ENCODE measurements at regions not wholly inside any gene's neighbourhood (a gene's known extent, or its start where the extent isn't known, plus 50 kb on each side); places are given as distances from the start of the nearest gene placed in this dataset.

DNA sequence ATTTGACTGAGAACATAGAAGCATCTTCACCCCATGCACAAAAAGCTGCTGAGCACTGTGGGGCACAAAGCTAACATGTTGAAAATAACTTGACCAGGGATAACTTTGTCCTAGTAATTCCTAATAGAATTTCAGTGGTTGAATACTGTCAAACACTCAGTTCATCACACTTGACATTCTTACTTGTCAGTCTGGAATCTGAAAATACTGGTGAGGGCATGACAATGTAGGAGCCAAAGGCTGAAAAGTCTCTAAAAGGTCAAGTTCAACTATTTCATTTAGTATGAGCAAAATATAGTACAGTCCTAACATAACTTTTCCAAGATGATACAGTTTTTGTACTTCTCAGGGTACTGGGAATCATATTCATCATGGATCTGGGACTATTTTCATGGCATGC, 504.4 kb upstream of the LMO3 start:
- DNase-seq: no peak
- Histone ChIP-seq H3K4me3 (no peak overlapping the region), H3K4me1 (no peaks in the 10 kb centered on the region), H3K9me3 (no peaks in the 10 kb centered on the region), H3K27me3 (no peaks in the 10 kb centered on the region), H3K36me3 (no peaks in the 10 kb centered on the region), H3K27ac (no peak overlapping the region)
- intact Hi-C loops (cut with DNase I; ENCODE audit: low total_unique reads): no loop called here
- TF ChIP-seq, protein P1, sequence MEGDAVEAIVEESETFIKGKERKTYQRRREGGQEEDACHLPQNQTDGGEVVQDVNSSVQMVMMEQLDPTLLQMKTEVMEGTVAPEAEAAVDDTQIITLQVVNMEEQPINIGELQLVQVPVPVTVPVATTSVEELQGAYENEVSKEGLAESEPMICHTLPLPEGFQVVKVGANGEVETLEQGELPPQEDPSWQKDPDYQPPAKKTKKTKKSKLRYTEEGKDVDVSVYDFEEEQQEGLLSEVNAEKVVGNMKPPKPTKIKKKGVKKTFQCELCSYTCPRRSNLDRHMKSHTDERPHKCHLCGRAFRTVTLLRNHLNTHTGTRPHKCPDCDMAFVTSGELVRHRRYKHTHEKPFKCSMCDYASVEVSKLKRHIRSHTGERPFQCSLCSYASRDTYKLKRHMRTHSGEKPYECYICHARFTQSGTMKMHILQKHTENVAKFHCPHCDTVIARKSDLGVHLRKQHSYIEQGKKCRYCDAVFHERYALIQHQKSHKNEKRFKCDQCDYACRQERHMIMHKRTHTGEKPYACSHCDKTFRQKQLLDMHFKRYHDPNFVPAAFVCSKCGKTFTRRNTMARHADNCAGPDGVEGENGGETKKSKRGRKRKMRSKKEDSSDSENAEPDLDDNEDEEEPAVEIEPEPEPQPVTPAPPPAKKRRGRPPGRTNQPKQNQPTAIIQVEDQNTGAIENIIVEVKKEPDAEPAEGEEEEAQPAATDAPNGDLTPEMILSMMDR (IDR thresholded peaks at IDR 0.05): no peak

DNA sequence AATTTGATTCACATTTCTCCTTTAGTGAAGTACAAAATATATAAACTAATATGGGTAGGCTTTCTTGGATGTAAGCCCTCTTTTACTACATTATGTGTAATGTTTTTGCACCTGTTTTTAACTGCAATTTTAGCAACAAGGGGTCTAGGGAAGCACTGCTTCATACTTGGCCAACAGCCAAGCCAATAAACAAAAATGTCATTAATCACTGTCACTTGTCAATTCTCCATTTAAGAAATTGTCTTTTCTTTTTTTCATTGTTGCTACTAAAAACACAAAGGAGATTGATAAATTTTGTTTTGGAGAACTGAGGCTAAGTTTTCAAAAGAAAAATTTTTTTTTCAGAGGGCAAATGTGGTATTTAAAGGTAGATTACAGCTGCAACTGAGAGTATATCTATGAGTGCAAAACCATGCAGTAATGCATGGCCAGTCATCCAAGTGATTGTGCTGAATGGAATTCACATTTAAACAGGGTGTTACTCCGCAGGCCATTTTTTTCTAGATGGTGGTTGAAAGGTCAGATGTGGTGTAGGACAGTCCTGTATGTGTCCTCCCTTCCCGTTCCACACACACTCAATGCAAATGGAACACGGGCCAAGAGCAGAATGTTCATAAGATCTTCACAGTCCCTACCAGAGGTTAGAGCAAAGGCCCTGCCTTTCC, 503.0 kb upstream of the LMO3 start:
- TF ChIP-seq, protein P1 (IDR thresholded peaks at IDR 0.05): no peak
- intact Hi-C loops (cut with DNase I; ENCODE audit: low total_unique reads): no loop called here
- Histone ChIP-seq H3K9me3 (no peaks in the 10 kb centered on the region), H3K4me1 (no peaks in the 10 kb centered on the region), H3K27ac (no peak overlapping the region), H3K4me3 (no peak overlapping the region), H3K36me3 (no peaks in the 10 kb centered on the region), H3K27me3 (no peaks in the 10 kb centered on the region)
- DNase-seq: no peak

DNA sequence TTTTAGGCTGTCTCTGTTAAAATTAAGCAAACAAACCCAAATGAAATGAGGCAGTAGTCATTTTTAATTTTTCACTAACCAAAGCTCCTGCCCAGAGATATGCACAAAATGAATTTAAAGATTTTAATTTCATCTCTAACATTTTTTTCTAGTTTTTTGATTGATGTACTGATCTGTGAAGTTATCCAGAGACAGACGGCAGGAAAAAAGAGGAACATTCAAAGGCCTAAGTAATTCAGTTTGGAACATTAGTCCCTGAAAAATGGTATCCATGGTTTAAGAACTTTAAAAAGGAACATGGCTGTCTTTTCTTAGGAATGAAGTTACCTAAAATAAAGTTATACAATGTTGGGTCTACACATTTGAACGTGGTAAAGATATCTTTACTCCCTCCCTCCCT, 498.8 kb upstream of the LMO3 start:
- TF ChIP-seq, protein P1 (IDR thresholded peaks at IDR 0.05): no peak
- DNase-seq: no peak
- H3K27me3 ChIP-seq: no peaks in the 10 kb centered on the region
- H3K4me1 ChIP-seq: no peaks in the 10 kb centered on the region
- H3K9me3 ChIP-seq: no peaks in the 10 kb centered on the region
- no peaks in the 10 kb centered on the region for H3K36me3 ChIP-seq
- no peak overlapping the region for H3K27ac ChIP-seq
- intact Hi-C loops (cut with DNase I; ENCODE audit: low total_unique reads): no loop called here
- no peak overlapping the region for H3K4me3 ChIP-seq

DNA sequence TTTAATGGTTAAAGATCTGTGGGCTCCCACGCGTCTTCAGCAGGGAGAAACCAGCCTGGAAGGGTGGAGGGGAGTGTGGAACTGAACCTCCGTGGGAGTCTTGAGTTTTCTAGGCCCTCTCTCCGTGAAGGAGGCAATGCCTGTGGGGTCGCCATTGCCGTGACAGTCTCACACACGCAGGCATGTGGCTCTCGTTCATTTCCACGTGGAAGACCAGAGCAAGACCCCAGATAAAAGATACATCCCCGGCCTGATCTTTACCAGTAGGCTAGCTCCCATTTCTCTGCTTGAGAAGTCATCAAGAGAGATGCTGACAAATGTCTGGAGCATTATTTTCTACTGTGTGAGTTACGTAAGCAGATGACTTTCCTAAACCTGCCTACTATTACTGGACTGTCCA, 491.7 kb upstream of the LMO3 start:
- DNase-seq: no peak
- Histone ChIP-seq H3K4me3 (no peak overlapping the region), H3K4me1 (no peaks in the 10 kb centered on the region), H3K9me3 (no peaks in the 10 kb centered on the region), H3K27ac (no peak overlapping the region), H3K36me3 (no peaks in the 10 kb centered on the region), H3K27me3 (no peaks in the 10 kb centered on the region)
- TF ChIP-seq, protein P1 (IDR thresholded peaks at IDR 0.05): no peak
- intact Hi-C loops (cut with DNase I; ENCODE audit: low total_unique reads): no loop called here

DNA sequence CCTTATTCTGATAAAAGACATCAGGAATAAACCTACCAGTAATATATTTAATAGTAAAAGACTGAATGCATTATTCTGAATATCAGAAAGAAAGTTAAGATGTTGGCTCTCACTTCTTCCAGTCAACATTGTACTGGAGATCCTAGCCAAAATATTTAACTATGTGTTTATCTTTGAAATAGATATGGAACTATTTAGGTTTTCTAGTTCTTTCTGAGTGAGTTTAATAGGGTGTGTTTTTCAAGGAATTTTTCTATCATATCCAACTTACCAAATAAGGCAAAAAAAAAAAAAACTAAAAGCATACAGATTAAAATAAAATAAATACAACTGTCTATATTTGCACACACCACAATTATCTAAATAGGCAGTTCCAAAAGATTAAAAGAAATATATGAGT, 478.9 kb upstream of the LMO3 start:
- no peaks in the 10 kb centered on the region for H3K27me3 ChIP-seq
- H3K36me3 ChIP-seq: no peaks in the 10 kb centered on the region
- H3K9me3 ChIP-seq: no peaks in the 10 kb centered on the region
- no peak overlapping the region for H3K4me3 ChIP-seq
- TF ChIP-seq, protein P1 (IDR thresholded peaks at IDR 0.05): no peak
- no peak for DNase-seq
- no peak overlapping the region for H3K27ac ChIP-seq
- H3K4me1 ChIP-seq: no peaks in the 10 kb centered on the region
- intact Hi-C loops (cut with DNase I; ENCODE audit: low total_unique reads): no loop called here

Data from tibial artery (tissue), 4 donors.